ACC112 (cell line): ENCODE measurements at regions not wholly inside any gene's neighbourhood (a gene's known extent, or its start where the extent isn't known, plus 50 kb on each side); places are given as distances from the start of the nearest gene placed in this dataset.

Experiments used
- H2AFZ ChIP-seq: fragments of 200-600 bp; sonication (generic); one replicate; pipeline ENCODE4 v1.6.0; 2017; ENCODE audit warnings: antibody characterized with exemption, low read length; ENCODE audit not compliant: unreplicated experiment
- H3K27ac ChIP-seq: fragments of 200-600 bp; sonication (generic); 2 replicates; pipeline ENCODE4 v1.5.1; 2014; ENCODE audit warnings: low read depth, mild to moderate bottlenecking, antibody characterized with exemption, low read length, moderate library complexity
- H3K27me3 ChIP-seq: fragments of 200-600 bp; sonication (generic); 2 replicates; pipeline ENCODE4 v1.6.1; 2014; ENCODE audit warnings: mild to moderate bottlenecking, antibody characterized with exemption, low read length, moderate library complexity, mixed read lengths; ENCODE audit not compliant: insufficient read depth
- H3K36me3 ChIP-seq: fragments of 200-600 bp; sonication (generic); 2 replicates; pipeline ENCODE4 v1.6.1; 2016; ENCODE audit warnings: mild to moderate bottlenecking, antibody characterized with exemption, low read length, moderate library complexity, mixed read lengths; ENCODE audit not compliant: insufficient read depth
- H3K4me1 ChIP-seq: fragments of 200-600 bp; sonication (generic); one replicate; pipeline ENCODE4 v1.6.1; 2016; ENCODE audit warnings: low read length, mixed read lengths; ENCODE audit not compliant: insufficient read depth, unreplicated experiment, control insufficient read depth
- H3K4me3 ChIP-seq: fragments of 200-600 bp; sonication (generic); 2 replicates; pipeline ENCODE4 v1.5.1; 2014; ENCODE audit warnings: mild to moderate bottlenecking, low read depth, low read length
- H3K79me2 ChIP-seq: fragments of 200-600 bp; sonication (generic); one replicate; pipeline ENCODE4 v1.6.0; 2016; ENCODE audit warnings: low read length; ENCODE audit not compliant: control insufficient read depth, unreplicated experiment, insufficient read depth

DNA sequence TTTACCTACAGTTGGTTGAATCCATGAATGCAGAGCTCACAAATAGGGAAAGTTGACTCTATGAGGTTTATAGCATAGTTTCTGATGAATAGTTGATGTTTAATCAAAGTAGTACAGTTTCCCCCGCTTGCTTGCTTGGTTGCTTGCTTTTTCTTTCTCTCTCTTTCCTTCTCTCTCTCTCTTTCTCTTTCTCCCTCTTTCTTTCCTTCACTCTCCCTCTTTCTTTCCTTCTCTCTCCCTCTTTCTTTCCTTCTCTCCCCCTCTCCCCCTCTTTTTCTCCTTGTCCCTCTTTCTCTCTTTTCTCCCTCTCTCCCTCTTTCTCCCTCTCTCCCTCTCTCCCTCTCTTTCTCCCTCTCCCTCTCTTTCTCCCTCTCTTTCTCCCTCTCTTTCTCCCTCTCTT, 999.9 kb upstream of the CELF4 start:
- no peak overlapping the region for H2AFZ ChIP-seq
- no peaks in the 10 kb centered on the region for H3K36me3 ChIP-seq
- no peak overlapping the region for H3K4me3 ChIP-seq
- H3K27ac ChIP-seq: no peak overlapping the region
- no peaks in the 10 kb centered on the region for H3K79me2 ChIP-seq
- no peaks in the 10 kb centered on the region for H3K27me3 ChIP-seq
- H3K4me1 ChIP-seq: no peaks in the 10 kb centered on the region

- Histone ChIP-seq H3K27ac (no peak overlapping the region), H3K4me1 (no peaks in the 10 kb centered on the region), H2AFZ (no peak overlapping the region), H3K79me2 (no peaks in the 10 kb centered on the region), H3K27me3 (no peaks in the 10 kb centered on the region), H3K36me3 (no peaks in the 10 kb centered on the region), H3K4me3 (no peak overlapping the region)
Observed at GRCh38 chr18:38563396-38563980, 997.9 kb upstream of the CELF4 start.

- no peak overlapping the region for H2AFZ ChIP-seq
- no peak overlapping the region for H3K4me3 ChIP-seq
Observed at GRCh38 chr18:38557006-38557405, 991.4 kb upstream of the CELF4 start.

GRCh38 chr18:38552732-38553321, 987.2 kb upstream of the CELF4 start:
- H3K27me3 ChIP-seq: no peaks in the 10 kb centered on the region
- H3K4me1 ChIP-seq: no peaks in the 10 kb centered on the region
- no peaks in the 10 kb centered on the region for H3K79me2 ChIP-seq
- no peak overlapping the region for H2AFZ ChIP-seq
- no peak overlapping the region for H3K27ac ChIP-seq
- H3K36me3 ChIP-seq: no peaks in the 10 kb centered on the region
- H3K4me3 ChIP-seq: no peak overlapping the region

More at GRCh38 chr18:38557006-38557405, 991.4 kb upstream of the CELF4 start:
- Histone ChIP-seq H3K27me3 (no peaks in the 10 kb centered on the region), H3K27ac (no peak overlapping the region), H3K4me1 (no peaks in the 10 kb centered on the region), H3K79me2 (no peaks in the 10 kb centered on the region), H3K36me3 (no peaks in the 10 kb centered on the region)

DNA sequence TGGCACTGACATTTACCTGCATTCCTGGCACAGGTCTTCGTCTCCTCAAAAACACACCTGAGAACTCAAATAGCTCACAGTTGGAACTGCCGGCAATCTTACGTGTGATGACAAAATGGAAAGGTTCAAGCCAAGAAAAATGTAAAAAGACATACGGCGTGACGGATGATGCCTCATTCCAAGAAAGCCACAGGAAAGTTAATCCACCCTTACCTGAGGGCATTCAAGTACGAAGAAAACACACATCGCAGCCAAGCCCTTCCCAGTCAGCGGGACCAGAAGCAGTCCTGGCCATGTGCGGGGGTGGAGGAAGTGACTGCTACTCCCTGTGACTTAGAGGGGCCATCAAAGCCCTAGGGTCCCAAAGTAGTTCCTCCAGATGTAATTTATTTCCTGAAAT, 986.3 kb upstream of the CELF4 start:
- Histone ChIP-seq H3K79me2 (no peaks in the 10 kb centered on the region), H3K27ac (no peak overlapping the region), H2AFZ (no peak overlapping the region)

DNA sequence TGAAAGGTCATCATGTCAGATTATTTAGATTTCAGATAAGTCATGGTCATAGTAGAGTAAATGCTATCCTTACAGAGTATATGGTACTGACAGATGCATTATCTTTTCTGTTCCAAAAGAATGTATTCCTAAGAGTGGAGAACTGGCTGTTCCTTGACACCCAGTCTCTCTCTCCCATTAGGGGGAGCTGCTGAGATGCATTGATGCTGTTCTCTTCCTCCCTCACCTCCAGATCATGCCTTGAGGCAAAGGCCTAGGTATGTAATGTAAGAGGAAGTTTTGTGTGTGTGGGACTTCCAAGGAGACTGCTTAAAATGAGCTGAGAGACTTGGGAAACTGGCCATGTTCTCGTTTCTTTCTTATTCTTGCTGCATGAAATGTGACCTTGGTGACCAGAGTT, 979.5 kb upstream of the CELF4 start:
- no peaks in the 10 kb centered on the region for H3K4me1 ChIP-seq
- H3K79me2 ChIP-seq: no peaks in the 10 kb centered on the region
- no peaks in the 10 kb centered on the region for H3K36me3 ChIP-seq
- no peak overlapping the region for H3K4me3 ChIP-seq
- no peak overlapping the region for H3K27ac ChIP-seq
- no peak overlapping the region for H2AFZ ChIP-seq
- H3K27me3 ChIP-seq: no peaks in the 10 kb centered on the region

More for the DNA sequence above, 986.3 kb upstream of the CELF4 start:
- Histone ChIP-seq H3K27me3 (no peaks in the 10 kb centered on the region), H3K36me3 (no peaks in the 10 kb centered on the region), H3K4me1 (no peaks in the 10 kb centered on the region), H3K4me3 (no peak overlapping the region)

- H3K27ac ChIP-seq: no peak overlapping the region
- H3K36me3 ChIP-seq: no peaks in the 10 kb centered on the region
- no peaks in the 10 kb centered on the region for H3K4me1 ChIP-seq
- H3K79me2 ChIP-seq: no peaks in the 10 kb centered on the region
- no peak overlapping the region for H2AFZ ChIP-seq
- no peak overlapping the region for H3K4me3 ChIP-seq
- no peaks in the 10 kb centered on the region for H3K27me3 ChIP-seq
Observed at GRCh38 chr18:38539856-38540255, 974.3 kb upstream of the CELF4 start.

GRCh38 chr18:38539371-38539770, 973.8 kb upstream of the CELF4 start:
- Histone ChIP-seq H3K4me3 (no peak overlapping the region), H3K4me1 (no peaks in the 10 kb centered on the region), H3K36me3 (no peaks in the 10 kb centered on the region), H3K27me3 (no peaks in the 10 kb centered on the region), H3K27ac (no peak overlapping the region), H2AFZ (no peak overlapping the region), H3K79me2 (no peaks in the 10 kb centered on the region)

DNA sequence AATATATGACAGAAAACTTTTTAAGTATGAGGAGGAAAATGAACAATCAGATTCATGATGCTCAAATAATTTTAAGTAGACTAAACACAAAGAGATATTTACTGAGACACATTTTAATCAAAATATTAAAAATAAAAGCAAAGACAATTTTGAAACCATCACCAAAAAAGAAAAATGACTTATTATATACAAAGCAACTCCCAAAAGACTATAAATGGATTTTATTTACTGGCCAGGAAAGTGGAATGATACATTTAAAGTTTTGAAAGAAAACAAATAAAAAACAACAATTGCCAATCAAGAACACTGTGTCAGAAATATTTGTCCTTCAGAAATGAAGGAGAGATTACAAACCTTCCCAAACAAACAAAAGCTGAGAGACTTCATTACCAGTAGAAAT, 968.5 kb upstream of the CELF4 start:
- H3K27ac ChIP-seq: no peak overlapping the region
- H2AFZ ChIP-seq: no peak overlapping the region

DNA sequence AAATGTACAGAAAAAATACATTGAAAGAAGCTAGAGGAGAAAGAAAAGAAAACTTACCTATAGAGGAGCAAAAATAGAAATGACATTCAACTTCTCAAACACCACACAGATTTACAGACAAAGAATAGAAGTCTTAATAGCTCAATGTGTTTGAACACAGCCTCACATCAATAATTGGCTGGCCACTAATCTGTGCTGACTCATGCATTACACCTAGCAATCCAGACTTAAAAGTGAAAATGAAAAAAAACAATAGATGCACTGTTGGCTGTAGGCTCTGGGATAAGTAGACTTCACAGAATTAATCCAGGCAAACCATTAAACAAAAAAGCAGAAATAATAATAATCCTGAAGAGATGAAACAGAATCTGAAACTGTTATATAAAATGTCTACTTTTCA, 961.3 kb upstream of the CELF4 start:
- no peak overlapping the region for H3K27ac ChIP-seq
- H3K79me2 ChIP-seq: no peaks in the 10 kb centered on the region
- no peaks in the 10 kb centered on the region for H3K36me3 ChIP-seq
- no peaks in the 10 kb centered on the region for H3K4me1 ChIP-seq
- H3K4me3 ChIP-seq: no peak overlapping the region
- no peaks in the 10 kb centered on the region for H3K27me3 ChIP-seq
- no peak overlapping the region for H2AFZ ChIP-seq

More for the DNA sequence above, 968.5 kb upstream of the CELF4 start:
- Histone ChIP-seq H3K27me3 (no peaks in the 10 kb centered on the region), H3K36me3 (no peaks in the 10 kb centered on the region), H3K4me1 (no peaks in the 10 kb centered on the region), H3K4me3 (no peak overlapping the region), H3K79me2 (no peaks in the 10 kb centered on the region)

DNA sequence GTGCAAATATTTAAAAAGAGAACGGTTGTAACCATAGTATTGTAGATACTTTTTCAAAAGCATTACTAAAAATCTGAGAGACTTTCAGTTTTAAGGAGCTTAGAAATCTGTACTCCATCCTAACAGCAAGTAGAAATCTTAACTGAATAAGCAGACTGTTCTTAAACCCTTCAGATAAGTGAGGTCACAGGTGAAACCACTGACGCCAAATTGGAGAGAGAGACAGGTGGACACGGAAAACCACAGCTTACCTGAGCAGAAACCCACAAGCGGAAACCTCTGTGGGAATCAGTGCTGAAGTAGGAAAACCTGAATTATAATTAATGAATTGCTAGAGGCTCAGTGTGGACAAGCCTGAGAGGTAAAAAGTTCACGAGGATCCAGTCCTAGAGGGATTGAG, 959.4 kb upstream of the CELF4 start:
- Histone ChIP-seq H3K27ac (no peak overlapping the region), H3K4me1 (no peaks in the 10 kb centered on the region), H3K79me2 (no peaks in the 10 kb centered on the region), H2AFZ (no peak overlapping the region), H3K27me3 (no peaks in the 10 kb centered on the region), H3K36me3 (no peaks in the 10 kb centered on the region), H3K4me3 (no peak overlapping the region)
